ENCODE measurements at regions not wholly inside any gene's neighbourhood (a gene's known extent, or its start where the extent isn't known, plus 50 kb on each side); places are given as distances from the start of the nearest gene placed in this dataset.

GRCh38 chr16:86906623-86907022 is 328.3 kb downstream of the FOXL1 start:
- TF ChIP-seq POLR2A (IDR thresholded peaks at IDR 0.05; ENCODE audit: low read depth, low read length) = no peak
- TF ChIP-seq POLR2AphosphoS5 (IDR thresholded peaks at IDR 0.05; ENCODE audit: low read depth, low read length) = no peak

Measured in GM12892 (cell line).